GM12874 (cell line): ENCODE measurements at regions not wholly inside any gene's neighbourhood (a gene's known extent, or its start where the extent isn't known, plus 50 kb on each side); places are given as distances from the start of the nearest gene placed in this dataset.

Experiments used
- CTCF ChIP-seq: IDR thresholded peaks from 2 replicates; pipeline ENCODE4 v1.5.1; 2011; ENCODE audit warnings: low read depth, mild to moderate bottlenecking, control low read depth, low read length, moderate library complexity; ENCODE audit not compliant: insufficient read depth

GRCh38 chr1:96352733-96353132, 368.9 kb upstream of the PTBP2 start:
- no peak for TF ChIP-seq CTCF

- TF ChIP-seq CTCF, result no peak
These were observed 366.1 kb upstream of the PTBP2 start for GRCh38 chr1:96355521-96355920.

- TF ChIP-seq CTCF, result no peak
These were observed 365.6 kb upstream of the PTBP2 start for GRCh38 chr1:96355961-96356360.

GRCh38 chr1:96357141-96357765, 364.3 kb upstream of the PTBP2 start:
- no peak for TF ChIP-seq CTCF

- no peak for TF ChIP-seq CTCF
These were observed 363.5 kb upstream of the PTBP2 start for GRCh38 chr1:96358057-96358456.

GRCh38 chr1:96360036-96360795, 361.4 kb upstream of the PTBP2 start:
- TF ChIP-seq CTCF, result no peak

- TF ChIP-seq CTCF, result no peak
These were observed 360.2 kb upstream of the PTBP2 start for GRCh38 chr1:96361271-96361856.
